HG03135 (cell line): ENCODE measurements at regions not wholly inside any gene's neighbourhood (a gene's known extent, or its start where the extent isn't known, plus 50 kb on each side); places are given as distances from the start of the nearest gene placed in this dataset.

Source experiments
- ATAC-seq: cut with Tn5 transposase; IDR thresholded peaks from one replicate; pipeline ENCODE4 v1.9.1; 2021; ENCODE audit warnings: mild to moderate bottlenecking, moderate library complexity; ENCODE audit not compliant: unreplicated experiment

- ATAC-seq, result no peak
Observed at GRCh38 chr2:129237966-129238725, 741.3 kb upstream of the RAB6C start.

DNA sequence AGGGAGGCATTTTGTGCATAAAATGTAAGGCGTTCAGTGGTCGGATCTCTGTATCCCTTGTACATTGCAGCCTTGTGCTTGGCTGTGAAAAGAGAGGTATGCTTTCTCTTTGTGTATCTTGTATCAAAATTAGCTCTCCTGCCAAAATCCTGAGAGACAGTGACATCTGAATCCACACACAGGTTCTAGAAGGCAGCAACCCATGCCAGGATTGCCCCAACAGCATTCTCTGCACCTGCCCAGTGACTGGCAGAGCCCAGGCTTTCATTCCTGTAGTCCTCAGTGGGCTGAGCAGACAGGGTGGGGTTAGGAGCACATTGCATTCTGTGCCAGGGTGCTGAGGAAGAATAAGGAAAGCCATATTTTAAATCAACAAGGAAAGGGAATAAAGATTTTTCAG, 740.3 kb upstream of the RAB6C start:
- ATAC-seq, result no peak

- ATAC-seq, result no peak
Observed at GRCh38 chr2:129240061-129240460, 739.4 kb upstream of the RAB6C start.

DNA sequence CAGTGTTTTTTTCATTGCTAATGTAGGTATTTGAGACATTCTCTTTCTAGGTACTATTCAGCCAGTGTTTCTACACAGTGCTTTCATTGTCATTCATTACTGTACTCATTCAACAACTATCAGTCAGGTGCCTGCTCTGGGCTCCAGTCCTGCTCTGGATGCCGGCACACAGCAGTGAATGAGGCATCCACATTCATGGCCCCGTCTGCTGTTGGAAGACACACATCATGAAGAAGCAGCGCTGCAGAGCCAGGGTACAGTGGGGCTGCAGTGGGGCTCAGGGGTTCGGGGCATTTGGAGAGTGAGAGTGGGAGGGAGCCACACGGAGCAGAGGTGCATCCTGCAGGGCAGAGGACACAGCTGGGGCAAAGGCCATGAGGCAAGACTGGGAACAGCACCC, 737.2 kb upstream of the RAB6C start:
- ATAC-seq, result no peak

- no peak for ATAC-seq
Observed at GRCh38 chr2:129247751-129248150, 731.7 kb upstream of the RAB6C start.

DNA sequence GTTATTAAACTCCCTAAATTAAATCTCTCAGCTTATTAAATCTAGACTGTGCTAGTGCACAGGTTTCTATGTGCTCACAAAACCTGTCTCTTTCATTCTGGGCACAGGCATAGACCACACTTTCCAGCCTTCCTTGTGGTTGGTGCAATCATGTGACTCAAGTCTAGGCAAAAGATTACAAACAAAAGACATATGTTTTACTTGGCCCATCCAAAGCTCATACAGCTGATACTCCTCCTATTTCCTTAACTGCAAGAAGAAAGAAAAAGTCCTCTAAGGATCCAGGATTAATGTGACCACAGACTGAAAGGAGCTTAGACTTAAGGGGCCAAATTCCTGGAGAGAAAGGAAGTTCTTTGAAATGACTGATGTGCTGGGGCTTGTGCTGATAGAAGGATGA, 731.3 kb upstream of the RAB6C start:
- ATAC-seq, result no peak

GRCh38 chr2:129252781-129253460, 726.5 kb upstream of the RAB6C start:
- no peak for ATAC-seq

GRCh38 chr2:129253461-129253812, 726.0 kb upstream of the RAB6C start:
- ATAC-seq, result no peak

- ATAC-seq, result no peak
Observed at GRCh38 chr2:129254718-129255117, 724.7 kb upstream of the RAB6C start.

DNA sequence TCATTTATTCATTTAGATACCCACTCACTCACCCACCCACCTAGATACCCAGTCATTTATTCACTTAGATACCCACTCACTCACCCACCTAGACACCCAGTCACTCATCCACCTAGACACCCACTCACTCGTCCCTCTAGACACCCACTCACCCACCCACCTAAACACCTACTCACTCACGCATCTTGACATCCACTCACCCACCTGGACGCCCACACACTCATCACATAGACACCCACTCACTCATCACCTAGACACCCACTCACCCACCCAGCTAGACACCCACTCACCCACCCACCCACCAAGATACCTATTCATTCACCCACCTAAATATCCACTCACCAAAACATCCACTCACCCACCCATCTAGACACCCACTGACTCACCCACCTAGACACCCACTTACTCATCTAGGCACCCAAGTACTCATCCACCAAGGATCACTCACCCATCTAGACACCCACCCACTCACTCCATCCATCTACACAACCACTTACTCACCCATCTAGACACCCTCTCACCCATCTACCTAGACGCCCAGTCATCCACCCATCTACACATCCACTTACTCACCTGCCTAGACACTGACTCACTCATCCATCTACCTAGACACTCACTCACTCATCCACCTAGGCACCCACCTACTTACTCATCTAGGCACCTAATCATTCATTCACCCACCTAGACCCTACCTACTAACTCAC, 723.7 kb upstream of the RAB6C start:
- ATAC-seq, result no peak

GRCh38 chr2:129256642-129257041, 722.8 kb upstream of the RAB6C start:
- no peak for ATAC-seq

DNA sequence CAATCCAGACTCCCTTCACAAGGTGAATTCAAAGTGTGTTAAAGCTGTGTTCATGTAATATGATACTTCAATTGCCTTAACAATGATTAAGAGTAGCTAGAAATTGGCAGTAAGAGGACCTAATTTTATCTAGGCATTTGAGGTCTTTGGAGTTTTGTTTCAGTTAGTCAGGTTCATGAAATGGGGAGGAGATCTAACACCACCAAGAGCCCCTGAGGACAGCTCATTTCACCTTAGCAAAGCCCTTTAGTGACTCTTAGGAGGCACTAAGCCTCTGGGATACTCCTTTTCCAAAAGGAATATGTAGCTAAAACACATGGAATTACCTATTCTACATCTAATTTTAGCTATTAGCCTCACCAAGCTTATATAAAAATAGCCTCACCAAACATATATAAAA, 716.5 kb upstream of the RAB6C start:
- ATAC-seq, result no peak

DNA sequence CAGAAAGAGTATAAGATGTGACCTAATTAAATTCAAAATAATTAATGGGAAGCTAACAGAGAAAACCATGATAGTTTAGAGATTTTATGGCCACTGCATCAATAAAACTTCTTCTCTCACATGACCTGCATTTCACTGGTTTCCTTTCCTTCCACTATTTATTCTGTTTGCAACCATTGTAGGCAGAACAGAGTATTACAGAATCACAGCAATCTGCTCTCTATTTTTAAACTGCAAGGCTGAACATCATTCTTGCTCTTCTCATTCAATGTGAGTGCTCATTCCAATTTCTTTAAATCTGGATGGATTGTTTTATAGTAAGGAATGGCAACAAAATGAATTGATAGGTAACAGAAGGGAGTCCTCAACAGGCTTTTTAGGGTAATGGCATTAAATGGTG, 715.5 kb upstream of the RAB6C start:
- no peak for ATAC-seq

DNA sequence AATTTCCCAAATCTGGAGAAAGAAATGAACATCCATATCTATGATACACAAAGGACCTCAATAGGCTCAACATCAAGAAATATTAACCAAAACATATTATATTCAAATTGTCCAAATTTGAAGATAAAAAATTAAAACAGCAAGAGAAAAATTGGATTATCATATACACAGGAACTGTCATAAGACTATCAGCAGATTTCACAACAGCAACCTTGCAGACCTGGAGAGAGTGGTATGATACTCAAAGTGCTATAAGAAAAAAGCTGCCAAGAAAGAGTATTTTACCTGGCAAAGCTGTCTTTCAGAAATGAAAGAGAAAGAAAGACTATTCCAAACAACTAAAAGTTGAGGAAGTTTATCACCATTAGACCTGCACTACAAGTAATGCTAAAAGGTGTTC, 711.9 kb upstream of the RAB6C start:
- ATAC-seq, result no peak

GRCh38 chr2:129273266-129274037, 706.0 kb upstream of the RAB6C start:
- ATAC-seq, result no peak

DNA sequence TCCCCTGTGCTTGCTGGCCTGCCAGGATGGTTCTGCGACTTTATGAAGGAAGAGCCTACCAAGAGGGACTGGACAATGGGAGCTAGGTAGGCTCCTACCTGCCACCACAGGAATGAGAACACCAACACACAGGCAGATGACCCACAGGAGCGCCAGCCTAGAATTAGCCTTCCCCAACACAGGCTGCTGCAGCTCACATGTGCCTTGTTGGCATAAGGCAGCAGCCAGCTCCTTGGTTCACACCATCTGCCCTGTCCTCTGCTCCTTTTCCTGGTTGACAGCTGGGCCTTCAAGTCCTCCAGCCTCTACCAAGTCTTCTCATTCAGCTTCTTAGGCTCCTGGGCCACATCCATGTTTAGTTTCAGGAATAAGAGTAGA, 705.4 kb upstream of the RAB6C start:
- no peak for ATAC-seq

- ATAC-seq, result no peak
Observed at GRCh38 chr2:129274918-129275317, 704.5 kb upstream of the RAB6C start.

GRCh38 chr2:129275706-129276105, 703.8 kb upstream of the RAB6C start:
- no peak for ATAC-seq

- ATAC-seq, result no peak
Observed at GRCh38 chr2:129276978-129277584, 702.4 kb upstream of the RAB6C start.

- no peak for ATAC-seq
Observed at GRCh38 chr2:129277585-129277981, 701.9 kb upstream of the RAB6C start.
